ENCODE measurements at regions not wholly inside any gene's neighbourhood (a gene's known extent, or its start where the extent isn't known, plus 50 kb on each side); places are given as distances from the start of the nearest gene placed in this dataset.
"Not testable (repeated sequence)": the region's sequence is repeated elsewhere in the genome, so short reads cannot be mapped to it uniquely, and the experiment has no call there.

- Histone ChIP-seq H3K36me3 (ENCODE audit: control insufficient read depth, insufficient read depth, low read length) (no peaks in the 10 kb centered on the region), H3K4me3 (ENCODE audit: extremely low read depth, insufficient read depth, low read length, poor library complexity, severe bottlenecking) (no peak overlapping the region), H3K4me1 (ENCODE audit: control insufficient read depth, insufficient read depth, low read length, poor library complexity, severe bottlenecking) (no peaks in the 10 kb centered on the region), H3K9me3 (ENCODE audit: control insufficient read depth, low read length) (no peaks in the 10 kb centered on the region), H3K27ac (ENCODE audit: low read depth, low read length, severe bottlenecking) (no peak overlapping the region)
- WGBS, 2 experiments (ENCODE audit: insufficient coverage in 2 of 2) = 80 to 88% methylated on average over 10 to 12 of the region's 12 CpGs
Measured at GRCh38 chr10:125257521-125258108, 97.3 kb upstream of the CTBP2 start.

DNA sequence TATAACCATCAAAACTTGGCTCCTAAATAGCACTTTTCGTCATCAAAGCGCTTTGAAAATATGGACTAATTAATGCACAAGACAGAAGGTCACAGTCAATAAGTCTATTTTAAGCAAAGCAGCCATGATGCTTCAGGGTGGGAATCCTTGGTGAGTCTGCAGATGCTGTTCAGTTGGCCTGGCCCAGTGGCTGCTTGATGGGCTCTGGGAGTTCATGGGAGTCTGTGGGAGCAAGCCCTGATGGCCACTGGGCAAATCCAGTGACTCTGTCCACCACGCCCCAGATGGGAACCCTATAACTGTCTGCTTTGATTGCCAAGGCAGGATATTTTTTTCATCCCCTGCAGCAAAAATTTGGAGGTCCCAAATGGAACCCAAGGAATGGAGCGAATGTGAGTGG, 95.7 kb upstream of the CTBP2 start:
- Histone ChIP-seq H3K36me3 (ENCODE audit: control insufficient read depth, insufficient read depth, low read length) (no peaks in the 10 kb centered on the region), H3K9me3 (ENCODE audit: control insufficient read depth, low read length) (no peaks in the 10 kb centered on the region), H3K4me1 (ENCODE audit: control insufficient read depth, insufficient read depth, low read length, poor library complexity, severe bottlenecking) (no peaks in the 10 kb centered on the region), H3K4me3 (ENCODE audit: extremely low read depth, insufficient read depth, low read length, poor library complexity, severe bottlenecking) (no peak overlapping the region), H3K27ac (ENCODE audit: low read depth, low read length, severe bottlenecking) (no peak overlapping the region)
- WGBS, 2 experiments (ENCODE audit: insufficient coverage in 2 of 2) = 85 to 91% methylated on average over 3 of the region's 4 CpGs

DNA sequence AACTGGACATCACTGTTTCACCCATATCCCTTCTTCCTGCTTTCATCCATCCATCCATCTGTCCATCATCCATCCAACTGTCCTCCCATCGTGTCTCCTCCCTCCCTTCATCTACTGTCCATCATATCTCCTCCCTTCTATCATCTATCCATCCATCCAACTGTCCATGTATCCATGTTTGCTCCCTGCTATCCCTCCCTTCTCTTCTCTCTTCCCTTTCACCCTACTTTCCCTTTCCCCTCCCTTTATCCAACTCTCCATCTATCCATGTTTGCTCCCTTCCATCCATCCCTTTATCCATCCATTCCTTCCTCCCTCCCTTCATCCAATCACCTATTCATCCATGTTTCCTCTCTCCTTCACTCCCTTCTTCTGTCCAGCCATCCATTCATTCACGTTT, 92.6 kb upstream of the CTBP2 start:
- no peak overlapping the region for H3K4me3 ChIP-seq (ENCODE audit: extremely low read depth, insufficient read depth, low read length, poor library complexity, severe bottlenecking)
- H3K36me3 ChIP-seq (ENCODE audit: control insufficient read depth, insufficient read depth, low read length) = no peaks in the 10 kb centered on the region
- no peaks in the 10 kb centered on the region for H3K4me1 ChIP-seq (ENCODE audit: control insufficient read depth, insufficient read depth, low read length, poor library complexity, severe bottlenecking)
- H3K27ac ChIP-seq (ENCODE audit: low read depth, low read length, severe bottlenecking) = no peak overlapping the region
- H3K9me3 ChIP-seq (ENCODE audit: control insufficient read depth, low read length) = no peaks in the 10 kb centered on the region
- 62 to 65% methylated on average over 1 to 2 of the region's 2 CpGs for WGBS, 2 experiments (ENCODE audit: insufficient coverage in 2 of 2)

GRCh38 chr10:125250834-125251233, 90.5 kb upstream of the CTBP2 start:
- H3K9me3 ChIP-seq (ENCODE audit: control insufficient read depth, low read length); H3K4me3 ChIP-seq (ENCODE audit: extremely low read depth, insufficient read depth, low read length, poor library complexity, severe bottlenecking); H3K4me1 ChIP-seq (ENCODE audit: control insufficient read depth, insufficient read depth, low read length, poor library complexity, severe bottlenecking); H3K36me3 ChIP-seq (ENCODE audit: control insufficient read depth, insufficient read depth, low read length); H3K27ac ChIP-seq (ENCODE audit: low read depth, low read length, severe bottlenecking): not testable (repeated sequence)
- no CpG with 5 or more reads among the region's 4 CpGs for WGBS, 2 experiments (ENCODE audit: insufficient coverage in 2 of 2)

DNA sequence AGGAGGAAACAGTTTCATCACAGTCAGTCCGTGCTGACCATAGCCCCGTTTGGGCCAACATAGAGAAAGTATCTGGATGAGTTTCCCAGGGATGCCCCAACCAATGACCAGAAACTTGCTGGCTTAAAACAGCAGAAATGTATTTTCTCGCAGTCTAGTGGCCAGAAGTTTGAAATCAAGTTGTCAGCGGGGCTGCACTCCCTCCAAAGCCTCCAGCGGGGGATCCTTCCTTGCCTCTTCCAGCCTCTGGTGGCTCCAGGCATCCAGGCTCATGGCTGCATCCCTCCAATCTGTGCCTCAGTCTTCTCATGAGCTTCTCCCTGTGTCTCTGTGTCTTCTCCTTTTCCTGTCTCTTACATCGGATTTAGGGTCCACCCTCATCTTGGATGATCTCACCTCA, 89.6 kb upstream of the CTBP2 start:
- no peaks in the 10 kb centered on the region for H3K9me3 ChIP-seq (ENCODE audit: control insufficient read depth, low read length)
- H3K4me3 ChIP-seq (ENCODE audit: extremely low read depth, insufficient read depth, low read length, poor library complexity, severe bottlenecking) = no peak overlapping the region
- 77 to 82% methylated on average over 5 to 6 of the region's 6 CpGs for WGBS, 2 experiments (ENCODE audit: insufficient coverage in 2 of 2)
- no peaks in the 10 kb centered on the region for H3K4me1 ChIP-seq (ENCODE audit: control insufficient read depth, insufficient read depth, low read length, poor library complexity, severe bottlenecking)
- H3K36me3 ChIP-seq (ENCODE audit: control insufficient read depth, insufficient read depth, low read length) = no peaks in the 10 kb centered on the region
- H3K27ac ChIP-seq (ENCODE audit: low read depth, low read length, severe bottlenecking) = no peak overlapping the region

GRCh38 chr10:125248489-125248888, 88.1 kb upstream of the CTBP2 start:
- Histone ChIP-seq H3K4me1 (ENCODE audit: control insufficient read depth, insufficient read depth, low read length, poor library complexity, severe bottlenecking) (no peaks in the 10 kb centered on the region), H3K36me3 (ENCODE audit: control insufficient read depth, insufficient read depth, low read length) (no peaks in the 10 kb centered on the region), H3K4me3 (ENCODE audit: extremely low read depth, insufficient read depth, low read length, poor library complexity, severe bottlenecking) (no peak overlapping the region), H3K9me3 (ENCODE audit: control insufficient read depth, low read length) (no peaks in the 10 kb centered on the region), H3K27ac (ENCODE audit: low read depth, low read length, severe bottlenecking) (no peak overlapping the region)
- 100% methylated on average over 1 of the region's 3 CpGs; no CpG with 5 or more reads in 1 of the 2 experiments for WGBS, 2 experiments (ENCODE audit: insufficient coverage in 2 of 2)

DNA sequence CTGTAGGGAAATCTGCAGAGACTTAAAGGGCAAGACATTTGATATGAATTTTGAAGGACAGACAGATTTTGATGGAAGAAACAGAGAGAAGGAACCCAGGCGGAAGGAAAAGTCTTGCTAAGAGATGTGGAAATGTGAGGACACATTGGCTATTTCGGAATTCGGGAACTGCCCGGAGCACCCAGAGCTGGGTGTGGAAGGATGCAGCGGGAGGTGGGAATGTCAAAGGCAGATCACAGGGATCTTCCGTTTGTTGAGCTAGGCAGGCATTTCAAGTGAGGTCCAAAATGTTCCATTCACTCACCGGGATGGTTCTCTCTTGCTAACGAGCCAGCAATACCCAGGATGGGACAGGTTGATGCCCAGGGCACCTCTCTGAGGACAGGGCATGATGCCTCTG, 87.2 kb upstream of the CTBP2 start:
- H3K4me3 ChIP-seq (ENCODE audit: extremely low read depth, insufficient read depth, low read length, poor library complexity, severe bottlenecking) = no peak overlapping the region
- no peaks in the 10 kb centered on the region for H3K9me3 ChIP-seq (ENCODE audit: control insufficient read depth, low read length)
- WGBS, 2 experiments (ENCODE audit: insufficient coverage in 2 of 2) = 93 to 95% methylated on average over 8 of the region's 8 CpGs
- H3K36me3 ChIP-seq (ENCODE audit: control insufficient read depth, insufficient read depth, low read length) = no peaks in the 10 kb centered on the region
- H3K27ac ChIP-seq (ENCODE audit: low read depth, low read length, severe bottlenecking) = no peak overlapping the region
- H3K4me1 ChIP-seq (ENCODE audit: control insufficient read depth, insufficient read depth, low read length, poor library complexity, severe bottlenecking) = no peaks in the 10 kb centered on the region

GRCh38 chr10:125243532-125244253, 83.3 kb upstream of the CTBP2 start:
- Histone ChIP-seq H3K4me1 (ENCODE audit: control insufficient read depth, insufficient read depth, low read length, poor library complexity, severe bottlenecking) (no peaks in the 10 kb centered on the region), H3K9me3 (ENCODE audit: control insufficient read depth, low read length) (peaks cover 5% of the 10 kb centered on the region), H3K27ac (ENCODE audit: low read depth, low read length, severe bottlenecking) (no peak overlapping the region), H3K4me3 (ENCODE audit: extremely low read depth, insufficient read depth, low read length, poor library complexity, severe bottlenecking) (no peak overlapping the region), H3K36me3 (ENCODE audit: control insufficient read depth, insufficient read depth, low read length) (no peaks in the 10 kb centered on the region)
- no CpG with 5 or more reads among the region's 3 CpGs for WGBS, 2 experiments (ENCODE audit: insufficient coverage in 2 of 2)

DNA sequence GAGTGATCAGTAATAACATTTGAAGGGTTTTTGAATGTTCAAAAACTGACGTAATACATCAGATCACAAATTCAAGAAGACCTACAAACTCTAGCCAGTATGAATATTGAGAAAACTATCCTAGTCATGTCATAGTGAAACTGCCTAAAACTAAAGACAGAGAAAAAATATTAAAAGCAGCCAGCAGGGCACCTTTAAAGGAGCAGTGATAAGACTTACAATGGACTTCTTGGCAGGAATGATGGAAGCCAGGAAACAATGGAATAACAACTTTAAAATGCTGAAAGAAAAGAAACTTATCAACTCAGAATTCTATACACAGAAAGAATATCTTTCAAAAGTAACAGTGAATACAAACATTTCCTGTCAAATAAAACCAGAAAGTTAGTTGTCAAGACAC, 78.3 kb upstream of the CTBP2 start:
- H3K4me1 ChIP-seq (ENCODE audit: control insufficient read depth, insufficient read depth, low read length, poor library complexity, severe bottlenecking) = peaks cover 1% of the 10 kb centered on the region
- WGBS, 2 experiments (ENCODE audit: insufficient coverage in 2 of 2) = no CpG with 5 or more reads among the region's 1 CpG
- H3K4me3 ChIP-seq (ENCODE audit: extremely low read depth, insufficient read depth, low read length, poor library complexity, severe bottlenecking) = no peak overlapping the region
- no peak overlapping the region for H3K27ac ChIP-seq (ENCODE audit: low read depth, low read length, severe bottlenecking)
- H3K36me3 ChIP-seq (ENCODE audit: control insufficient read depth, insufficient read depth, low read length) = no peaks in the 10 kb centered on the region
- peaks cover 16% of the 10 kb centered on the region for H3K9me3 ChIP-seq (ENCODE audit: control insufficient read depth, low read length)

- H3K9me3 ChIP-seq (ENCODE audit: control insufficient read depth, low read length) = peaks cover 16% of the 10 kb centered on the region
- H3K4me3 ChIP-seq (ENCODE audit: extremely low read depth, insufficient read depth, low read length, poor library complexity, severe bottlenecking) = no peak overlapping the region
- WGBS, 2 experiments (ENCODE audit: insufficient coverage in 2 of 2) = no CpG with 5 or more reads among the region's 1 CpG
- no peak overlapping the region for H3K27ac ChIP-seq (ENCODE audit: low read depth, low read length, severe bottlenecking)
- peaks cover 22% of the 10 kb centered on the region for H3K4me1 ChIP-seq (ENCODE audit: control insufficient read depth, insufficient read depth, low read length, poor library complexity, severe bottlenecking)
- no peaks in the 10 kb centered on the region for H3K36me3 ChIP-seq (ENCODE audit: control insufficient read depth, insufficient read depth, low read length)
Measured at GRCh38 chr10:125236091-125236490, 75.7 kb upstream of the CTBP2 start.

Data from mesodermal cell (in vitro differentiated cells).